DMS 273 (cell line): ENCODE measurements at regions not wholly inside any gene's neighbourhood (a gene's known extent, or its start where the extent isn't known, plus 50 kb on each side); places are given as distances from the start of the nearest gene placed in this dataset.
"Not testable (repeated sequence)": the region's sequence is repeated elsewhere in the genome, so short reads cannot be mapped to it uniquely, and the experiment has no call there.

Experiments used
- DNase-seq: peaks from one replicate; lab custom pipeline; 2025; ENCODE audit not compliant: unreplicated experiment; lab: John Stamatoyannopoulos, UW

DNA sequence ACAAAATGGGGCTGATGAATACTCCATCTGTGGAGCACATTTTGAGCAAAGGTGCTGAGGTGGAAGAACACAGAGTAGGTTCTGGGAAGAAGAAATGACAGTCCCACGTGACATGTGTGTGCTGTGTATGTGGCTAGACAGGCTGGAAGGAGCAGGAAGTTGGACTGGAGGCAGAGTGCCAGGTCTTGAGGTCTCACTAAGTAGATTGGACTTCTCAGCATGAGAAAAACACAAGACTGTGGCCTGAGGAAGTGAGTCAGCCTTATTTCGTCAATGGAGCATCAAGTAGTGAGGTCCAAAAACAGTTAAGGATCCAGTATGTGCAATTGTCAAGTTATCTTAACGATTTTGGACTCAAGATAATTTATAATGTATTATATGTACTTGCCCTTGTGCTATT, 736.5 kb downstream of the KCNJ2 start:
- DNase-seq = no peak

- no peak for DNase-seq
Measured at GRCh38 chr17:70906808-70907207, 737.5 kb downstream of the KCNJ2 start.

DNA sequence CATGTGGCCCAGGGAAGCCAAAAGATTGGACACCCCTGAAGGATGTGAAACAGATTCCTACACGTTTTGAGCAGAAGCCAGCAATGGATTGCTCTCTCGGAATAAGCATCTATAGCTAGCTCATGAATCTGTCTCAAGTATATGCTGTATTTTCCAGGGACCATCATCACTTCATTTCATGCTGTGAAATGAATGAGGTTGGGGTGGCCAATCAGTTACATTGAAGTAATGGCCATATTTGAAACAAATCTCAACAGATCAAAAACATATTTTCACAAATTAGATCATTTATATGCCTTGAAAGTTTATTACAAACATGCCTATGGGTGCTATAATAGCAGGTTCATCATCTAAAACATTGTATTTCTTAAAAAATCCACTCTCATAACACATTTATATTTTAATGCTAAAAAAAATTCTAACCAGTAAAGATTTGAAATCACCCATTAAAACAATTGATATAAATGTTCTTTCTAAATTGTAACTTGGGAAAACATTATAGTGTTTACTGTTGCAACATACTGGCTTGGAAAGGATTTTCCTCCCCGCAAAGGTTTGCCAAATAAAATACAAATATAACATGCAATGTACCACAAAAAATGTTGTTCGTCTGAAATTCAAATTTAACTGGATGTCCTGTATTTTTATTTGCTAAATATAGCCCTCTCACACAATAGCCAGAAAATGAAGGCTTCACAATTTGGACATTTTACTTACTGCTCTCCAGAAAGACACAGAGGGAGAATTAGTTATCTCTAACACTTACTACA, 743.6 kb downstream of the KCNJ2 start:
- DNase-seq = no peak

DNA sequence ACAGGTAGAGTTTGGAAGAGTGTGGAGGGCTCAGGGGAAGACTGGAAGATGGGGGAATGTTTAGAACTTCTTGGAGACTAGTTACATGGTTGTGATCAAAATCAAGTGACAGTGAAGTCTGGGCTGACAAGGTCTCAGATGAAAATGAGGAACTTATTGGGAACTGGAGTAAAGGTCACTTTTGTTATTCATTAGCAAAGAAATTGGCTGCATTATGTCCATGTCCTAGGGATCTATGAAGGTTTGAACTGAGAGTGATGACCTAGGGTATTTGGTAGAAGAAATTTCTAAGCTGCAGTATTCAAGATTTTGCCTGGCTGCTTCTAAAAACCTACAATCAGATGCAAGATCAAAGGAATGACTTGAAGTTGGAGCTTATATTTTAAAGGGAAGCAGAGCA, 747.1 kb downstream of the KCNJ2 start:
- DNase-seq = no peak

DNA sequence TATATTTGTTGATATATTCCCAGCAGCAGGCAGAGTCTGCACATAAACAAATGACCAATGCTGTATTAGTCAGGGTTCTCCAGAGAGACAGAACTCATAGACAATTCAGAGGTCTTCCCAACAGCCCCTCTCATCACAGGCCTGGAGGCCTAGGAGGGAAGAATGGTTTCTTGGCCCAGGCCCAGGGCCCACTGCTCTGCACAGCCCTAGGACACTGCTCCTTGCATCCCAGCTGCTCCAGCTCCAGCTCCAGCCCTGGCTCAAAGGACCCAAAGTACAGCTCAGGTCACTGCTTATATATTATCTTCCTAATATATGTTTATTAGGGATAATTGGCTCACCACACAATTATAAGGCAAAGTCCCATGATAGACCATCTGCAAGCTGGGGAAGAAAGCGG, 749.9 kb downstream of the KCNJ2 start:
- DNase-seq = no peak

- DNase-seq = no peak
Measured at GRCh38 chr17:70920416-70920815, 751.1 kb downstream of the KCNJ2 start.

GRCh38 chr17:70922268-70922667, 752.9 kb downstream of the KCNJ2 start:
- no peak for DNase-seq

GRCh38 chr17:70924776-70925175, 755.4 kb downstream of the KCNJ2 start:
- no peak for DNase-seq

- DNase-seq = no peak
Measured at GRCh38 chr17:70929226-70929625, 759.9 kb downstream of the KCNJ2 start.

GRCh38 chr17:70934231-70934630, 764.9 kb downstream of the KCNJ2 start:
- no peak for DNase-seq

- no peak for DNase-seq
Measured at GRCh38 chr17:70934835-70935234, 765.5 kb downstream of the KCNJ2 start.

DNA sequence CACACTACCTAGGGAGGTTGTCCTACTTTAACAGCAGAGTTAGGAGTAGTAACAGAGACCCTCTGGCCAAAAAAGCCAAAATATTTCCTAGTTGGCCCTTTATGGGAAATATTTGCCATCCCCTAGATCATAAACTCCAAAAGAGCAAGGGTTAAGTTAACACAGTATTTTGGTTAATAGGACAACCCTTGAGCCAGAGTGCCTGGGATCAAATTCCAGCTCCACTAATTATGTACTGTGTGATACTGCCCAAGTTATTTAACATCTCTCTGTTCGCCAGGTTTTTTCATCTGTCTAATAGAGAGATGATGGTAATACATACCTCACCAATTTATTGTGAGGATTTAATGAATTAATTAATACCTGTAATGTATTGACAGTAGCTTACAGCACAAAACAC, 767.4 kb downstream of the KCNJ2 start:
- no peak for DNase-seq

- no peak for DNase-seq
Measured at GRCh38 chr17:70938336-70938735, 769.0 kb downstream of the KCNJ2 start.

- DNase-seq = no peak
Measured at GRCh38 chr17:70945386-70945785, 776.1 kb downstream of the KCNJ2 start.

DNA sequence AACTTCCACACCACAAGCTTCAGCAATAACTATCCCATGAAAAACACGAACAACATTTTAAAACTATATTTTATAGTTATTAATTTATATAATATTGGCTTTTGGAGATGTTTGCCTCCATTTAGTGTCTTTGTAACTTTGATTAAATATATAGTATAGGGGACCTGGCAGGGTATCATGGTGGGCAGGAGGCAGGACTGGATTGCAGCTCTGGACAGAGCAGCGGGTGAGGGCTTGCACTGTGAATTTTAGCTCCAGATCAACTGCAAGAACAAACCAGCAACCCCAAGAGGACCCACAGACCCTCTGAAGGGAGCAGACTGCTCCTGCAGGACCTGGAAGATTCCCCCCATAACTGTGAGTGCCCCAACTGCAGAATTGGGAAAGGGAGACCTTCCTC, 777.9 kb downstream of the KCNJ2 start:
- DNase-seq = no peak

DNA sequence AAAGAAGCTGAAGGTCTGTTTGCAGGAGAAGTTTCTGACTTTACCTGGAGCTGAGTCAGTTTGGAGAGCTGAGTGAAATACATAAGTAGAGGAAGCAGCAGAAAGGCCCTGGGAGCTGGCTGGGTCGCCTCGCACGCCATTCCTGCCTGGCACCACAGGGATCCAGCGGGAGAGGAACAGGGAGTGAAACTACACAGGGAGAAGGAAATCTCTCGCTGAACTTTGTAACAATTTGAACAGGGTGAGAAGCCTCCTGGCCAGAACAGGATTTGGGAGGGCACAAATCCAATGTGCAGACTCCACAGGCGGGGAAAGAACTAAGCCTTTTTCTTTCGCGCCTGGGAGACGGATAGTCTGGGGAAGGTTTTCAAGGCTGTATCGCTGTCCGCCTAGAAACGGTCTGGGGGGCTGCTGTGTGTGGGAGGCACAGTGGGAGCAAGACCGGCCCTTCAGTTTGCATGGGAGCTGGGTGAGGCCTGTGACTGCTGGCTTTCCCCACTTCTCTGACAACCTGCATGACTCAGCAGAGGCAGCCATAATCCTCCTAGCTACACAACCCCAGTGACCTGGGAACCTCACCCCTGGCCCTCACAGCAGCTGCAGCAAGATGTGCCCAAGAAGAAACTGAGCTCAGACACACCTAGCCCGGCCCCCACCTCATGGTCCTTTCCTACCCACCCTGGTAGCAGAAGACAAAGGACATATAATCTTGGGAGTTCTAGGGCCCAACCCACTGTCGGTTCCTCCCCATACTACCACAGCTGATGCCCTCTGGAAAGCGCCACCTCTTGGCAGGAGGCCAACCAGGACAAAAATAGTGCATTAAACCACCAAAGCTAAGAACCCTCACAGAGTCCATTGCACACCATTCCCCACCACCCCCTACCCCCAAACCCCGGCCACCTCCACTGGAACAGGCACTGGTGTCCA, 778.6 kb downstream of the KCNJ2 start:
- no peak for DNase-seq

DNA sequence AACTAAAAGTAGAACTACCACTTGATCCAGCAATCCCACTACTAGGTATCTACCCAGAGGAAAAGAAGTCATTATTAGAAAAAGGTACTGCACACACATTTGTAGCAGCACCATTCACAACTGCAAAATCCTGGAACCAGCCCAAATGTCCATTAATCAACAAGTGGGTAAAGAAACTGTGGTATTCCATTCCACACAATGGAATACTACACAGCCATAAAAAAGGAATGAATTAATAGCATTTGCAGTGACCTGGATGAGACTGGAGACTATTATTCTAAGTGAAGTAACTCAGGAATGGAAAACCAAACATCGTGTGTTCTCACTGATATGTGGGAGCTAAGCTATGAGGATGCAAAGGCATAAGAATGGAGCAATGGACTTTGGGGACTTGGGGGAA, 783.8 kb downstream of the KCNJ2 start:
- DNase-seq = not testable (repeated sequence)

GRCh38 chr17:70955441-70955840, 786.1 kb downstream of the KCNJ2 start:
- DNase-seq = no peak

- no peak for DNase-seq
Measured at GRCh38 chr17:70956726-70957125, 787.4 kb downstream of the KCNJ2 start.

DNA sequence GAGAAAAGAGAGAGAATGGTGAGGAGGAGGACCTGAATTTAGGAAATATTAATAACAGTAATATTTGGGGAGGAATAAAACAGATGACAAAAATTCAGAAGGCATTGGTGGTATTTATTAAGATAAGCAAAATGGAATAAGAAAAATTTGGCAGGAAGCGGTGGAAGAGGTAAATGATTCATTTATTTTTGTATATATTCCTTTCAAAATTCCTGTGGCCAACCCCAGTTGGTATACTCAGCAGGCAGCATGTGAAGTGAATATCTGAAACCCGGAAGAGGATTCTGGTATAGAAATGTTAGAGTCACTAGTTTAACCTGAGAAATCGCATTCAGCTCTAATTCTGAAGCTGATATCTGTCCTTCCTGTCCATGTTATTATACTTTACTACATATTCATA, 792.0 kb downstream of the KCNJ2 start:
- no peak for DNase-seq

DNA sequence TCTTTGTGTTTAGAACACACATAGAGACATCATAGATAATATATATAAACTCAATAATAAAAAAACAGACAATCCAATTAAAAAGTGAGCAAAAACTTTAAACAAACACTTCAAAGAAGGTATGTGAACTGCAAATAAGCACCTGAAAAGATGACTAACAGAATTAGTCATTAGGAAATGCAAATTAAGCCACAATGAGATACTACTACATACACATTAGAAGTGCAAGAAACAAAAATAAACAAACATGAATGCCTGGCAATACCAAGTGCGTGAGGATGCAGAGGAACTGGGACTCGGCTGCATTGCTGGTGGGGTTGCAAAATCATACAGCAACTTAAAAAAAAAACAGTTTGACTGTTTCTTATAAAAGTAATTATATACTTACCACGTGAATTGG, 799.0 kb downstream of the KCNJ2 start:
- no peak for DNase-seq

- DNase-seq = no peak
Measured at GRCh38 chr17:70969521-70970034, 800.2 kb downstream of the KCNJ2 start.
